AG09309 (cell line): ENCODE measurements at regions not wholly inside any gene's neighbourhood (a gene's known extent, or its start where the extent isn't known, plus 50 kb on each side); places are given as distances from the start of the nearest gene placed in this dataset.
"Not testable (repeated sequence)": the region's sequence is repeated elsewhere in the genome, so short reads cannot be mapped to it uniquely, and the experiment has no call there.

ENCODE experiments used
- DNase-seq: peaks from one replicate; pipeline ENCODE4 v3.0.0-alpha.2; 2010; ENCODE audit warnings: low read depth
- H3K4me3 ChIP-seq: 2 replicates; pipeline ENCODE4 v1.5.1; 2011; ENCODE audit warnings: mild to moderate bottlenecking, low read depth, low read length, moderate library complexity; ENCODE audit not compliant: control insufficient read depth
- CTCF ChIP-seq: IDR thresholded peaks from 2 replicates; pipeline ENCODE4 v1.5.1; 2011; ENCODE audit warnings: mild to moderate bottlenecking, low read depth, low read length, inconsistent platforms; ENCODE audit not compliant: insufficient read depth, control insufficient read depth; ENCODE audit errors: missing control alignments

GRCh38 chr1:68831281-68831680 lies 334.4 kb upstream of the DEPDC1 start:
- no peak for TF ChIP-seq CTCF
- no peak for DNase-seq

GRCh38 chr1:68848017-68848416 lies 351.1 kb upstream of the DEPDC1 start:
- TF ChIP-seq CTCF: no peak
- DNase-seq: no peak
- no peak overlapping the region for H3K4me3 ChIP-seq

More at GRCh38 chr1:68831281-68831680, 334.4 kb upstream of the DEPDC1 start:
- H3K4me3 ChIP-seq: no peak overlapping the region

GRCh38 chr1:68868606-68869005 lies 371.7 kb upstream of the DEPDC1 start:
- no peak overlapping the region for H3K4me3 ChIP-seq
- TF ChIP-seq CTCF: no peak
- DNase-seq: no peak

- DNase-seq: no peak
- no peak for TF ChIP-seq CTCF
- no peak overlapping the region for H3K4me3 ChIP-seq
Measured at GRCh38 chr1:68873144-68873543, 376.3 kb upstream of the DEPDC1 start.

DNA sequence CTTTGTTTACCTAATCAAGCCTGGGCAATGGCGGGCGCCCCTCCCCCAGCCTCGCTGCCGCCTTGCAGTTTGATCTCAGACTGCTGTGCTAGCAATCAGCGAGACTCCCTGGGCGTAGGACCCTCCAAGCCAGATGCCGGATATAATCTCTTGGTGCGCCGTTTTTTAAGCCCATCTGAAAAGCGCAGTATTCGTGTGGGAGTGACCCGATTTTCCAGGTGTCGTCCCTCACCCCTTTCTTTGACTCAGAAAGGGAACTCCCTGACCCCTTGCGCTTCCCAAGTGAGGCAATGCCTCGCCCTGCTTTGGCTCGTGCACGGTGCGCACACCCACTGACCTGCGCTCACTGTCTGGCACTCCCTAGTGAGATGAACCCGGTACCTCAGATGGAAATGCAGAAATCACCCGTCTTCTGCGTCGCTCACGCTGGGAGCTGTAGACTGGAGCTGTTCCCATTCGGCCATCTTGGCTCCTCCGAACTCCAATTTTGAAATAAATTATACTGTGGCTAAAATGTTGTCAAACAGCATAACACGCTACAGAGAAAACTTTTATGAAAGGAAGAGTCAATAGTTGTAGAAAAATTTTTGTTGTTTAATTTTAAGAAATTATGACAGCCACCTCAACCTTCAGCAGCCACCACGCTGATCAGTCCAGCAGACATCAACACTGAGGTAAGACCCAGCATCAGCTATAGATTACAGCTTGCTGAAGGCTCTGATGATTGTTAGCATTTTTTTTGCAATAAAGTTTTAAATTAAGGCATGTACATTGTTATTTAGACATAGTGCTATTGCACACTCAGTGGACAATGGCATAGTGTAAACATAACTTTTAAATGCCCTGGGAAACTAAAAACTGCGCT lies 384.7 kb upstream of the DEPDC1 start:
- DNase-seq, H3K4me3 ChIP-seq: not testable (repeated sequence)

DNA sequence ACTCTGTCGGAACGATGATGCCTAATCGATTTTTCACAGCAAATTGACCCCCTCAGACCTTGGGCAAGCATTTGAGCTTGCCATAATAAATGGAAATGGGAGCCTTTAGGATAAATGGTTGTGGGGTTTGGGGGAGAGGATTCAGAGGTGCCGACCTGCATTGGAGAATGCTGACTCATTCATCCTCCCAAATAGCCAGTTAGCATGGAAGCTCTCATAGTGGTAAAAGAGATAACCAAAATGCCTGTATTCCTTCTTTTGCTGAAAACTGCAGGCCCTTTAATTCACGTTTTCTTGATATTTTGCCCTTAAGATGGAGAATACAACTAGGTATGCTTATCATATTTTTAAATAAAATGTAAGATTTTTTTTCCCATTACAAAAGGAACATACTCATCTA lies 392.6 kb upstream of the DEPDC1 start:
- no peak overlapping the region for H3K4me3 ChIP-seq
- TF ChIP-seq CTCF: no peak
- DNase-seq: no peak

DNA sequence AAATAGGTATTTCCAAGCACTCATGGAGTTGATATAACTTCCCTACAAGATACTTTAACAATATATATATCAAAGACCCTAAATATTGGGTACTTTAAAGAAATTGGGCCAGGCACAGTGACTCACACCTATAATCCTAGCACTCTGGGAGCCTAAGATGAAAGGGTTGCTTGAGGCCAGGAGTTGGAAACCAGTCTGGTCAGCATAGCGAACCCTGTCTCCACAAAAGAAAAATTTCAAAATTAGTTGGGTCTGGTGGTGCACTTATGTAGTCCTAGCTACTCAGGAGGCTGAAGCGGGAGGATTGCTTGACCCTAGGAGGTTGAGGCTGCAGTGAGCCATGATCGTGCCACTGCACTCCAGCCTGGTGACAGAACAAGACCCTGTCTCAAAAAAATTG lies 393.9 kb upstream of the DEPDC1 start:
- no peak for TF ChIP-seq CTCF
- no peak for DNase-seq
- no peak overlapping the region for H3K4me3 ChIP-seq
